HCT116 (cell line): ENCODE measurements at regions not wholly inside any gene's neighbourhood (a gene's known extent, or its start where the extent isn't known, plus 50 kb on each side); places are given as distances from the start of the nearest gene placed in this dataset.

Experiments used
- CEBPB ChIP-seq: IDR thresholded peaks from 2 replicates; pipeline ENCODE4 v1.6.1; 2012; ENCODE audit warnings: low read depth
- EGR1 ChIP-seq: IDR thresholded peaks from 2 replicates; pipeline ENCODE4 v1.6.1; 2012; ENCODE audit warnings: low read depth
- EZH2 ChIP-seq: fragments of 200-600 bp; sonication (generic); IDR thresholded peaks from 2 replicates; pipeline ENCODE4 v1.6.1; 2017; ENCODE audit warnings: antibody characterized with exemption, mixed run types
- POLR2AphosphoS5 ChIP-seq: IDR thresholded peaks from 2 replicates; pipeline ENCODE4 v1.6.1; 2011; ENCODE audit warnings: mild to moderate bottlenecking, low read depth, low read length, moderate library complexity
- RAD21 ChIP-seq: IDR thresholded peaks from 2 replicates; pipeline ENCODE4 v1.6.1; 2012; ENCODE audit warnings: low read depth, mild to moderate bottlenecking

DNA sequence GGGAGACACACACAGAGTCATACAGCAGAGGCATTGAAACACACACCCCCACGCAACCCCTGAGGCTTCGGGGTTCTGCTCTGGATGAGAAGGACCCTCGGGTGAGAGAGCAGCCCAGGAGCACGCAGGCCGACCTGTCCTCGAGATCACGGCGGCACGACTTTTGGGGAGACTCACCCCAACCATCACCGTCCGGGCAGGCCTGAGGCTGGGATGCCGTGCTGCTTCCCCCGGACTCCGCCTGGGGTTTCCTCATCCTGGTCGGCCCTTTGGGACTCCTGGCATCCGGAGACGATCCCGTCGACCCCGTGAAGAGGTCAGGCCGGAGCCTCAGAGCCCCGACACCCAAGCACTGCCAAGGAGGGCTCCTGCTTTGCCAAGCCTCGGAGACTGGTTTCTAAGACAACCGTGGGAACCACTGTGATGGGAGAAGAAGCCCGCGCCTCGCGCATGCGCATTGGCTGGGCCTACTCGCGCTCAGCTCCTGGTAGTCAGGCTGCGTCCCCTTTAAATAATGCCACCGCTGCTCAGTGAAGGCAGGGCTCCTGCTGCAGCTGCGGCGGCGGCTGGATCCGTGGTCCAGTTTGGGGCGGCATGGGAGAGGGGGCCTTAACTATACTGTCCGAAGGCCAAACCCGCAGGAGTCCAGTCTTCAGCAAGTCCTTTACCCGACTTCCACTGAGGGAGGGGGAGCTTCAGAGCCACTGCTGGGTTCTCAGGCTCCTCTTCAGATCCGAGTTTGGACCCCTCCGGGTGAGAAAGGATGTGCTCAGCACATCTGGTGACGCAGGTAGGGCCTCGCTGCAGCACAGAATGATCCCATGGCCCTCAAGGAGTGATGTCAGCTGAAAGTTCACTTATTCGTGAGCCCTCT, 171.4 kb upstream of the ZNF337 start:
- TF ChIP-seq RAD21 (no peak), EZH2 (no peak), EGR1 (no peak), POLR2AphosphoS5 (no peak), CEBPB (no peak)
